ENCODE measurements at regions not wholly inside any gene's neighbourhood (a gene's known extent, or its start where the extent isn't known, plus 50 kb on each side); places are given as distances from the start of the nearest gene placed in this dataset.

GRCh38 chr1:91092503-91092902, 70.7 kb upstream of the ZNF644 start:
- DNase-seq: no peak

- DNase-seq: peak in 1 of 2 experiments; percentile 0
Observed at GRCh38 chr1:91091812-91092211, 70.0 kb upstream of the ZNF644 start.

GRCh38 chr1:91080650-91081049, 58.8 kb upstream of the ZNF644 start:
- DNase-seq: no peak

- no peak for DNase-seq
Observed at GRCh38 chr1:91078859-91079258, 57.0 kb upstream of the ZNF644 start.

- DNase-seq: no peak
Observed at GRCh38 chr1:91076834-91077233, 55.0 kb upstream of the ZNF644 start.

GRCh38 chr1:91075233-91076135, 53.6 kb upstream of the ZNF644 start:
- DNase-seq: no peak

- DNase-seq: no peak
Observed at GRCh38 chr1:91073299-91073698, 51.5 kb upstream of the ZNF644 start.

GRCh38 chr1:91071838-91072237, 50.0 kb upstream of the ZNF644 start:
- DNase-seq: no peak
